ENCODE measurements at regions not wholly inside any gene's neighbourhood (a gene's known extent, or its start where the extent isn't known, plus 50 kb on each side); places are given as distances from the start of the nearest gene placed in this dataset.

- TF ChIP-seq KDM1A (IDR thresholded peaks at IDR 0.05) (no peak), ZNF830 (CRISPR knock-in tag; IDR thresholded peaks at IDR 0.05) (no peak), ETV6 (IDR thresholded peaks at IDR 0.05; ENCODE audit: borderline replicate concordance in 1 of 2, low read depth in 2 of 2, low read length in 1 of 2) (no peak), ETV6 (CRISPR knock-in tag; IDR thresholded peaks at IDR 0.05; ENCODE audit: borderline replicate concordance) (no peak), ZNF184 (CRISPR knock-in tag; IDR thresholded peaks at IDR 0.05) (no peak), JUND (IDR thresholded peaks at IDR 0.05; ENCODE audit: borderline replicate concordance, low read depth, low read length) (no peak), JUND (tag; IDR thresholded peaks at IDR 0.05; ENCODE audit: borderline replicate concordance, low read depth, low read length) (no peak)
Observed at GRCh38 chr21:20644552-20644951, 353.7 kb upstream of the NCAM2 start (continued).

- ATAC-seq (no peak), FAIRE-seq (no peak), DNase-seq (ENCODE audit: extremely low read depth in 1 of 4, low spot score in 3 of 4) (no peak)
- in situ Hi-C loops (cut with MboI), result no loop called here
- Histone ChIP-seq H4K20me1 (replicated peaks; ENCODE audit: control insufficient read depth, insufficient read depth, low read length) (no peaks in the 10 kb centered on the region), H3K36me3 (ENCODE audit: control insufficient read depth, insufficient read depth, low read length) (no peaks in the 10 kb centered on the region), H3K9me1 (ENCODE audit: control insufficient read depth, insufficient read depth, low read length) (no peaks in the 10 kb centered on the region), H3K4me1 (replicated peaks in 1 of 2; ENCODE audit: control insufficient read depth in 2 of 2, insufficient read depth in 2 of 2, low read length in 2 of 2) (no peaks in the 10 kb centered on the region), H3K79me2 (ENCODE audit: control insufficient read depth, insufficient read depth, low read length) (no peaks in the 10 kb centered on the region), H3K4me2 (ENCODE audit: insufficient read depth, low read length) (no peak overlapping the region), H2AFZ (ENCODE audit: low read depth, low read length) (no peak overlapping the region), H3K9me3 (replicated peaks; ENCODE audit: control insufficient read depth, insufficient read depth, low read depth, low read length) (no peaks in the 10 kb centered on the region; the same call in 1 of the 2 replicates), H3K27ac (ENCODE audit: extremely low read depth, low read depth, low read length) (no peak overlapping the region), H3K9ac (ENCODE audit: insufficient read depth in 1 of 2, low read depth in 2 of 2, low read length in 2 of 2) (no peak overlapping the region), H3K27me3 (ENCODE audit: control insufficient read depth in 2 of 2, insufficient read depth in 2 of 2, low read length in 2 of 2) (no peaks in the 10 kb centered on the region), H3K4me3 (no peak overlapping the region)
- 0% methylated on average over 5 of the region's 5 CpGs for WGBS (ENCODE audit: insufficient coverage, low coverage, missing lambda C conversion rate)
- no TSS peak for BruUV-seq (replicated peaks)
- intact Hi-C loops (cut with micrococcal nuclease), result no loop called here
- ChIA-PET CTCF (ENCODE audit: low intra/inter-chr PET ratio) (no interaction called here), POLR2A (no interaction called here)
- TF ChIP-seq ZNF224 (CRISPR knock-in tag; IDR thresholded peaks at IDR 0.05) (no peak), CHD1 (IDR thresholded peaks at IDR 0.05; ENCODE audit: low read length) (no peak), ZHX1 (conservative IDR thresholded peaks at IDR 0.05; ENCODE audit: low read length) (no peak), NFIX (CRISPR knock-in tag; IDR thresholded peaks at IDR 0.05; ENCODE audit: low read depth) (no peak), ZNF280A (IDR thresholded peaks at IDR 0.05; ENCODE audit: low read depth, partially characterized antibody) (no peak), TCF7 (IDR thresholded peaks at IDR 0.05; ENCODE audit: borderline replicate concordance) (no peak), PRPF4 (IDR thresholded peaks at IDR 0.05; ENCODE audit: insufficient read depth, low read depth, low read length, poor library complexity, severe bottlenecking) (no peak), ZNF316 (IDR thresholded peaks at IDR 0.05) (no peak), NCOA1 (IDR thresholded peaks at IDR 0.05; ENCODE audit: low read depth) (no peak), IRF9 (tag; IDR thresholded peaks at IDR 0.05) (no peak), ARNT (IDR thresholded peaks at IDR 0.05) (no peak), TRIM28 (IDR thresholded peaks at IDR 0.05) (no peak)
Observed at GRCh38 chr21:20645344-20645743, 352.9 kb upstream of the NCAM2 start.

Data from K562 (cell line).